ENCODE measurements at regions not wholly inside any gene's neighbourhood (a gene's known extent, or its start where the extent isn't known, plus 50 kb on each side); places are given as distances from the start of the nearest gene placed in this dataset.
"Not testable (repeated sequence)": the region's sequence is repeated elsewhere in the genome, so short reads cannot be mapped to it uniquely, and the experiment has no call there.

DNA sequence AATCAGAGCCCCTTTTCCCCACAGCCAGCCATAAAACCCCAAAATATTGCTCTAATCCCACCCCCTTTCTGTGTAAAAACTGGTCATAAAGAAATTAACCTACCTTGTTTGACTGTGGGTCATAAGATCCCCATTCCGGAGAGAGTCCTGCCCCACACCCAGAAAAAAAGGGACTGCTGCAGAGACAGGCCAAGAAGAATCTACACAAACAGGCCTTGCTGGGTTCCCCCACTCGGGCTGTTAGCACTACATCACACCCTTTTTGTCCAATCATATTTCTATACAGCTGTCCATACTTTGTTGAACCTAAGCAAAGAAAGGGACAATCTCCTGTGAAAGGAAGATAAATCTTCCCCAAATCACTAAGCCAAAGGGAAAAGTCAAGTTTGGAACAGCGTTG, 84.4 kb upstream of the MFGE8 start:
- DNase-seq: no peak

DNA sequence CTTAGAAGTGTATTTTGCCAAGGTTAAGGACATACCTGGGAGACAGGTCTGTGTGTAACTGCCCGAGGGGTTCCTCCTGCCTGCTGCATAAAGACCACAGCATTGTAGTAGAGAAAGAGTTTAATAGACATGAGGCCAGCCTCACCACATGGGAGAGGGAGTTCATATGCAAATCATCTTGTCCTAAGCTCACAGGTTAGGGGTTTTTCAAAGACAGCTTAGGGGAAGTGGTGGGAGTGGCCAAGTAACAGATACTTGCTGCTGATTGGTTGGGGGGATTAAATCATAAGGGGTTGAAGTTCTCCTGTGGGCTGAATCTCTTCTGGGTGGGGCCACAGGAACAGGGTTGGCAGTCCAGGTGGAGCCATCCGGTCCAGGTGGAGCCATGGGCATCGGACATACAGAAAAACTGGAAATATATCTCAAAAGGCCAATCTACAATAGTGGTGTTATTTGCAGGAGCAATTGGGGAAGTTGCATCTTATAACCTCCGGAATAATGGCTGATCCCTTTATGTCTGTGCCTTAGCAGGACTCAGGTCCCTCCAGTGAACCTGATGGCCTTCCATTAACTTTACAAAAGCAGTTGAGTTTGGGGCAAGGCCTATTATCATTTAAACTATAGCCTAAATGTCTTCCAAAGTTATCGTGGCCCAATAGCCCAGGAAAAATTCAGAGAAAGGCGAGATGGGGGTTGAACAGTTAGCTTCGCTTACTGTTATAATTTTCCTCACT, 86.0 kb upstream of the MFGE8 start:
- DNase-seq: no peak

DNA sequence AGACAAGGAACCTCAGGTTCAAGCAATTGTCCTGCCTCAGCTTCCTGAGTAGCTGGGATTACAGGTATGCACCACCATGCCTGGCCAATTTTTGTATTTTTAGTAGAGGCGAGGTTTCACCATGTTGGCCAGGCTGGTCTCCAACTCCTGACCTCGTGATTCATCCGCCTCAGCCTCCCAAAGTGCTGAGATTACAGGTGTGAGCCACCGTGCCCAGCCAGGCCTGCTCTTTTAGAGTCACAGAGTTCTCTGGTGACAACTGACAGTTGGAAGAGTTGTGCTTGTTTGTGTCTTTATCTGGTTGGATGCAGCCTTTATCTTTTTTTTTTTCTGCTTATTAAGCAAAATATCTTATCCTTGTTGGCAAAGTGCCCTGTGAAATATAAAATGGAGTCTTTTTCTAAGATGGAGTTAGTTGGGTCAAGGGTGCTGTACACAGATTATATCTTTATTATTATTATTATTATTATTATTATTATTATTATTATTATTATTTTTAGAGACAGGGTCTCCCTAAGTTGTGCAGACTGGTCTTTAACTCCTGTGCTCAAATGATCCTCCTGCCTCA, 86.5 kb upstream of the ABHD2 start:
- not testable (repeated sequence) for DNase-seq

DNA sequence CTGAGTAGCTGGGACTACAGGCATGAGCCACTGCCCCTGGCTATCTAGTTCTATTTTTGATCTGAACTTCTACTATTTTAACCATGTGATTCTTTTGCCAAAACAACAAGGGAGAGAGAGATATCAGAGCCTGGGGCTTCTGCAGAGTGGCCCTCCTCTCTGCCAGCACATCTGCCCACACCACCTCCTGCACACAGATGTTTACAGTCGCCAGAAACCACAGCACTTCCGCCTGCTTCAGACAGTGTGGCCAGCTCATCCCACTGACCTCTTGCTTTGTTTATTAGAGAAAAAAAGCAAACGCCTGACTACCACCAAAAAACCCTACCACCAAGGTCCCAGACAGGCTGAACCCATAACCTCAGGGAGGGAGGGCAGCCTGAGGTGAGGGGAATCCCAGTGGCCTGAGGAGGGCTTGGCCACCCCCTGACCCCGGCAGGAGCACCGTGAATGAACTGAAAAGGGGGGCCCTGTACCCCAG, 85.9 kb upstream of the ABHD2 start:
- no peak for DNase-seq

DNA sequence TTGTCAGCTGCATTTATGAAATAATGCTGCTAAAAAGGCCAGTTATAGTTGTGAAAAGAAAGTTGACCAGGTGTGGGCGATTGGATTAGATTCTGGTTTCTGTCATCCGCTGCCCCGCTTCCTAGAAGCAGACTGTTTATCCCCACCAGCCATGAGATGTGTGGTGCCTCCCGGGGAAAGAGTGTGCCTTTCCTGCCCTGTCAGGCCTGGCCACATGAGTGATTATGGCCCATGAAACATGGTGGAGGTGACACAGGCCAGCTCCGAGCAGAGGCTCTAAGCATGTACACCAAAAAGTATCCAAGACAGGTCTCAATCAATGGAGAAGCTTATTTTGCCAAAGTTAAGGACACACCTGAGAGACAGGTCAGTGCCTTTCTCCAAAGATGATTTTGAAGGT, 85.4 kb upstream of the ABHD2 start:
- no peak for DNase-seq

DNA sequence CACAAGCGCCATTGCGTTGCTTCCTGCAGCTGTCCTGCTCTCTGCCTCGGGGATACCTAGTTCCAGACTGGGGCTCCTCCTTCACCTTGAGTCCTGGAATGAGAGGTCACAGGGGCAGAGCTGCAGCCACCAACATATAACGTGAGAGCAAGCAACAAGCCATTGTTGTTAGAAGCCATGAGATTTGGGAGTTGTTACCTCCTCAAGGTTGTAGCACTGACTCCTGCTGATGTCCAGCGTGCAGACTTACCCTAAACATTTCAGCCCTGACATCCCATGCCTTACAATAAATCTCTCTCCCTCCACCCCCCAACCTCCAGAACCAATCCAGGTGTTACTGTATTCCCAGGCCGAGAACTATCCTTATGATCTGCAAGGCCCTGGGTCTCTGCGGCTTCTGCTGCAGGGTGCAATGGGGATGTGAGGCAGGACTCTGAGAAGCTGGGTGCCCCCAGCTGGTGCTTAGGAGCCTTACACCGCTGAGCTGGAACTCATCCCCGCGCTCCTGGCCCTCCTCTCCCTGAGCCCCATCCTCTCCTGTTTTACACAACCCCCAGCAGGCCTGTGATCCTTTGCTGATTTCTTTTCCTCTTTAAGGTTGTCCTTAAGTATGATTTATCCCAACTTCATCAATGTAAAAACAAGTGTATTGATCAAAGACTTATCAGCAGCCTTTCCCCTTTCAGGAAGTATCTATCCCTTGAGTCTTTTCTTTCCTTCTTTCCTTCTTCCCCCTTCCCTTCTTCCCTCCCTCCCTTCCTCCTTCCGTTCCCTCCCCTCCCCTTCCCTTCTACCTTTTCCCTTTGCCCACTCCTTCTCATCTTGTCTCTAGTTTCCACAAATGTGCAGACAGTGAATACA, 84.2 kb upstream of the ABHD2 start:
- DNase-seq: no peak

DNA sequence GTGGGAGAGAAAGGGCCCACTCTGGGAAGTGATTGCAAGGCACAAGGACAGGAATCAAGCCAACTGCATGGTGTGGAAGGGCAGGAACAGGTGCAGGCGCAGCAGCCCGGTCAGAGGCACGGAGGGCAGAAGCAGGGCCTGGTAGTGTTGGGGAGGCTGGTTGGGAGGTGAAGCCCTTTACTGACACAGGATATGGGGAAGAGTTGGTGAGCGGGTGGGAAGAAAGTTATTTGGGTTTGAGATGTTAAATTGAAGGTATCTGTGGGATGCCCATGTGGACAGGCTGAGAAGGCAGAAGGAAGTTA, 83.6 kb upstream of the ABHD2 start:
- DNase-seq: no peak

DNA sequence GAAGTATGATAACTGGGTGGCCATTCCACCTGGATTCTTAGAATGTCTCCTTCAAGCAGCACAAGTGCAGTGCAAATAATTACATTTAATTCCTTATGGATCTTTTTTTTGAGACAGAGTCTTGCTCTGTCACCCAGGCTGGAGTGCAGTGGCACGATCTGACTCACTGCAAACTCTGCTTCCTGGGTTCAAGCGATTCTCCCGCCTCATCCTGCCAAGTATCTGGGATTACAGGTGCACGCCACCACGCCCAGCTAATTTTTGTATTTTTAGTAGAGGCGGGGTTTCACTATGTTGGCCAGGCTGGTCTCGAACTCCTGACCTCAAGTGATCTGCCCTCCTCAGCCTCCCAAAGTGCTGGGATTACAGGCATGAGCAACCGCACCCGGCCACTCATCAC, 80.7 kb upstream of the ABHD2 start:
- DNase-seq: not testable (repeated sequence)

DNA sequence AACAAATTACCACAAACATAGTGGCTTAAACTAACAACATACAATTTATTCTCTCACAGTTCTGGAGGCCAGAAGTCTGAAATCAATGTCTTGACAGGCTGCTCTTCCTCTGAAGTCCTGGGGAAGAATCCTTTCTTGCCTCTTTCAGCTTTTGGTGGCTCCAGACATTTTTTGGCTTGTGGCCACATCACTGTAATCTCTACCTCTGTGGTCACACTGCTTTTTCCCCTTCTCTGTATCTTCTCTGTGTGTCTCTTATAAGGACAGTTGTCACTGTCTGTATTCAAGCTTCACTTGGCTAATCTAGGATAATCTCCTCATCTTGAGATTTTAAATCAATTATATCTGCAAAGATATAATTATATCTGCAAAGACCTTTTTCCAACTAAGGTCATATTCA, 80.3 kb upstream of the ABHD2 start:
- no peak for DNase-seq

DNA sequence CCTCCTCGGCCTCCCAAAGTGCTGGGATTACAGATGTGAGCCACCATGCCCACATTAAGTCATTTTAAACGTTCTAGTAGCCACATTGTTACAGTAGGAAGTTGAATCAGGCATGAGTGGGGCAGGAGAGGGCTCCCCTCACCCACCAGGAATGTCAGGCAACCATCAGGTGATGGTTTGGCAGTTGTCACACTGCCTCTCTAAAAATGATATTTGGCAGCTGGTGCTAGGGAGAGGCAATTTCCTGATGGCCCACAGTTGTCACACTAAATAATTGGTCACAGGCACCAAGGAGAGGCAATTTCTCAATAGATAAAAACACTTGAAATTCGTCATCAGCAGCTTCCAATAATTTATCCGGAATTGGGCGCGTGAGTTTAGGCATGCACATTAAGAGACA, 79.2 kb upstream of the ABHD2 start:
- no peak for DNase-seq

DNA sequence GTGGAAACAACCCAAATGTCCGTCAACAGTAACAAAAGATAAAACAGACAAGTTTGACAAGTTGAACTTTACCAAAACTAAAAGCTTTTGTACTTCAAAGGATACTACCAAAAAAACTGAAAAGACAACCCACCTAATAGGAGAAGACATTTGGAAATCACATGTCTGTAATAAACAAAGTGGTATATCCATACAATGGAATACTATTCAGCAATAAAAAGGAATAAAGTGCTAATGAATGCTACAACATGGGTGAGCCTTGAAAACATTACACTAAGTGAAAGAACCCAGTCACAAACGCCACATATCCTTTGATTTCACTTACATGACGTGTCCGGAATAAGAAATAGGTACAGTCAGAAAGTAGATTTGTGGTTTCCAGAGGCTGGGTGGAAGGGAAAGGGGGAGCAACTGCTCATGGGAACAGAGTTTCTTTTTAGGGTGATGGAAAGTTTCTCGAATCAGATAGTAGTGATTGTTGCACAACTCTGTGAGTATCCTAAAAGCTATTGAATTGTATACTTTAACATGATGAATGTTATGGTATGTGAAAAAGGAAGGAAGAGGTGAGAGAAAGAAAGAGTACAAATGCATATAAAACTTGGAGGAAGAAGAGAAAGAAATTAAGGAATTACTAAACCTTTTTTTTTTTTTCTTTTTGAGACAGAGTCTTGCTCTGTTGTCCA, 72.7 kb upstream of the ABHD2 start:
- DNase-seq: no peak

DNA sequence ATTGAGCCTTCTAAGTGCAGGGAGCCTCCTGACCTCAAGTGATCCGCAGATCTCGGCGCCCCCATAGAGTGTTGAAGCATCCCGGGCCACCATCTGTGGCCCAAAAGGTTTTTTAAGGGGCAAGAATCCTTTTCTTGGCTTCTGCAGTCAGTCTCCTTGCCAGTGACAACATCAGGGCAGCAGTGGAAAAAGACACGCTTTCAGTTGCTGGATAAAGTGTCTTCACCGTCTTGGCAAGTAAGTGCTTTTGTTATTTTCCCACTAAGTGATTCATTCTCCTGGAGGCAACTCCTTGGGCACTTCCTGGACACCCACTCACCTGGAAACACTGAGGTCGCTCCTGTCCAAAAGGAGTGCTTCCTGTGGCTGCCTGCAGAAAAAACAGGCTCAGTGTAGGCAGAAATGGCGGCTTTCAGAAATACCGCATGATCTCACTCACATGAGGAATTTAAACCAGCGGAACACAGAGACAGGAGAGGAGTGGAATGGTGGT, 71.7 kb upstream of the ABHD2 start:
- no peak for DNase-seq

DNA sequence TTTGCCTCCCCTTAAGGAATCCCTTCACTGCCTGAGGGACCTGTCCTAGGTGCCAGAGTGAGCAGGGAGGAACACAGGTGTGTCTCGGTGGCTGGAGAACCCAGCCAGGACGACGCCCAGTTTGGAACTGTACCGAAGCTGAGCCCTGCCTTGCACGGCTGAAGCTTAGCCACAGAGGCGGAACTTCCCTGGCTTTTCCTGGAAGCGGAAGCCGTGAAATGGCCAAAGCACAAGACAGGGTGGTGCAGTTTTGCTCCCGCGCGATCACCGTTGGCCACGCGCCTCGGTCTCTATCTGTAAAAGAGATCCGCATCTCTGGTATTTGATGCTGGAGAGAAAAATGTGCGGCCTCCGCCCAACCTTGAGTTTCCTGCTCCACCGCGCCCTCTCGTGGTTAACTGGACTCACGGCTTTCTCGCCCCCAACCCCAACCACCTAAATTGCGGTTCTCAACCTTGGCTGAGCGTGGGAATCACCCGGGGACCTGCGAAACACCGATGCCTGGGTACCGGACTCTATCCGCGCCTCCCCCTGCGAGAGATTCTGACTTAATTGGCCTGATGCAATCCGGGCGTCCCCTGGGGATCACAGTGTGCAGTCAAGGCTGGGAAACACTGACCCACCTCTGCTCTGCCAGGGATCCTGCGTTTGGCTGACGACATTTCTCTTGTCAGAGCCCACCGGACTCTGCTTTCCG, 70.7 kb upstream of the ABHD2 start:
- peak; percentile 1 for DNase-seq

DNA sequence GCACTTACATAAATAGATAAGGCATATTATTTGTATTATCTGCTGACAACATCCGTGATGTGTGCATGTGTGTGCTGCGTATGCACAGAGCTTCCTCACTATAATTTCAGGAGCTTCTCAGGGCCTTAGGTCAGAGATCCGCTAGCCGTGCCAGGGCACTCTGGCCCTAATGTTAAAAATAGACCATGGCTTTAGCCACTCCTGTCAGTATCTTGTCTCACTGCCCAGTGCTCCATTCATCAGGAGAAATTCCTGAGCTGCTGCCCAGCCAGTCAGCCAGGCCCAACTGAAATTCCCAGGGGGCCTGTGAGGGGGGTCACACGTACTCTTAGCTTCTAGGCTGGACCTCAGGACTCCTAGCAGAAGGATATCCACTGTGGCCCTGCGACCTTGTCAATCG, 70.0 kb upstream of the ABHD2 start:
- no peak for DNase-seq

DNA sequence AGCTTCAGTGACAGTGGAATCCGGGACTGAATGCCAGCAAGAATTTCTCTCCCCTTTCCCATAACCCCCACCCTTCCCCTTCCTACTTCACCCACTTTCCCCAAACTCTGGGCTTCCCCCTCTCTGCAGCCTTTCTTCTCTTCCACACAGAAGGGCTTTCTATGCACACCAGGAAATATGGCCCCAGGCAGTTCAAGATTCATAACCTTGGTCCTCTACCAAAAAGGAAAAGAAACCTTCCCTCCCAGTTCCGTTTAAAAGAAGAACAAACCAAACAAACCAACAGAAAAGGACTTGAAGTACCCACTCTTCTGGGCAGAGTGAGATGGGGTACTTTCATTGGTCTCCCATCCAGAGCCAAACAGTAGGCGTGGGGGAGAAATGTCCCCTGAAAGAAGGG, 68.8 kb upstream of the ABHD2 start:
- DNase-seq: no peak

DNA sequence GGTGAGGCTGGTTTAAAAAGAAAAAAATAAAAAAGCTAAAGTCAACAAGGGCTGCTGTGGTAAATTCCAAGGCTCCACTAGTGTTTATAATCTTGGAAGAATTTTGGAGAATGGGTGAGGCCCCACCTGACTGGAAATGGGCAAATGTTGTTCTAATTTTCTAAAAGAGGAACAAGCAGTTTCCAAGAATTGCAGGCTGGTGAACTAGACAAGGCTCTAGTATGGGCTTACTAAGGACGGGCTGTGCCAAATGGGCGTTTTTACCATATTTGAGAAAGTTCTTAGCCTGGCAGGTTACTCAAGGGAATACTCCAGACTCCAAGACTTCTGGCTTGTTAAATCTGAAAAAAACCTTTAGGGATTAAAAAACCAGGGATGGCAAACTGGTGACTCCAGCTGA, 67.0 kb upstream of the ABHD2 start:
- no peak for DNase-seq

DNA sequence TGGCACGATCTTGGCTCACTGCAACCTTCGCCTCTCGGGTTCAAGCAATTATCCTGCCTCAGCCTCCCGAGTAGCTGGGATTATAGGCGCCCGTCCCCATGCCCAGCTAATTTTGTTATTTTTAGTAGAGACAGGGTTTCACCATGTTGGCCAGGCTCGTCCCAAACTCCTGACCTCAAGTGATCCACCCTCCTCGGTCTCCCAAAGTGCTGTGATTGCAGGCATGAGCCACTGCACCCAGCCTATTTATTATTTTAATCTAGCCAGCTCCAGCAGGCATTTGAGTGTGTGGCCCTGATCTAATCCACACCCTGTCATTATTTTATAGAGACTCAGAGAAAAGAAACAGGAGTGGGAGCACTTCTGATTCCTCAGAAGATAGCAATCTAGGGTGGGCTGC, 66.4 kb upstream of the ABHD2 start:
- not testable (repeated sequence) for DNase-seq

DNA sequence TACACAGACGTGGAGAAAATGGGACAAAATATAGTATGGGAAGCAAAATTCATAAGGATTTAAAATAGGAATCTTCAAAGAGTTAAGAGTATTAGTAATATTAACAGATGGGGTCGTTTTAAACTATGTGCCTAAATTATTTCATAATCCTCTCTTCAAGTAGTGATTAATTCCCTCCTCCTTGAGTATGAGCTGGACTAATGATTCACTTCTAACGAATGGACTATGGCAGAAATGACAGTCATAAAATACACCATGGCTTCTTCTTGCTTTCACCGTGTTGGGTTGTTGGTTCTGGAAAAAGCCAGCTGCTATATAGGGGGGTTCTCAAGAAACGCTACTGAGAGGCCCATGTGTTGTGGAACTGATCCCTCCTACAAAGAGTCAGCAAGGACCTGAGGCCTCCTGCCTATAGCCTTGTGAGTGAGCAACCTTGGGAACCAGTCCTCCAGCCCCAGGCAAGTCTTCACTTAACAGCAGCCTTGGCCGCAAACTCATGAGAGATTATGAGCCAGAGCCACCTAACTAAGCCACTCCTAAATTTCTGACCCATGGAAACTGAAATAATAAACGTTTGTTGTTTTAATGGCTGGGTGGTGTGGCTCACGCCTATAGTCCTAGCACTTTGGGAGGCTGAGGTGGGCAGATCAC, 64.8 kb upstream of the ABHD2 start:
- DNase-seq: no peak

DNA sequence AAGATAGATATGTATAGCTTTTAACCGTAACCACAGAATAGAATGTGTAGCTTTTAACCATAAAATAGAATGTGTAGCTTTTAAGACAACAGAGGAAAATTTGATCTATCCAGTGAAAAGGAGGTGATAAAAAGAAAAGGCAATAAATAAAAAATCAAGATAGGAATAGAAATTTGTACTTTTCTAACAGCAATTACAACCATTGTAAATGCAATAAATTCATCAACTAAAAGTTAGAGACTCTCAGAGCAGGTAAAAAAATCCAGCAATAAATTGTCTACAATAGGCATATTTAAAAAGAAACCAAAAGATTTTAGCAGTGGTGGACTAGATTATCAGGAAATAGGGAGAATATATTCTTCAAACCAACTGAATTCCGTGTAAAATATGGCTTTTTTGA, 63.8 kb upstream of the ABHD2 start:
- DNase-seq: no peak

DNA sequence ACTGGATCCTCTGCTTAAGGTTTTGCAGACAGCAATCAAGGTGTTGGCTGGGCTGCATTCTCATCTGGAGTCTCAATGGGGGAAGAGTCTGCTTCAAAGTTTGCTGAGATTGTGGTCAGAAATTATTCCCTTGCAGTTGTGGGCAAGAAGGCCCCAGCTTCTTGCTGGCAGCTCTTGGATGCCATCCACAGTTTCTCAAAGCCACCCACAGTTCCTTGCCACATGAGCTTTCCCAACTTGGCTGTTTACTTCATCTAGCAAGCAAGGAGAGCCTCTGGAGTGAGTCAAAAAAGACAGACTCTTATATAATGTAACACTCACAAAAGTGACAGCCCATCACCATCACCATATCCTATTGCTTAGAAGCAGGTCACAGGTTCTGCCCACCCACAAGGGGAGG, 62.1 kb upstream of the ABHD2 start:
- DNase-seq: no peak

DNA sequence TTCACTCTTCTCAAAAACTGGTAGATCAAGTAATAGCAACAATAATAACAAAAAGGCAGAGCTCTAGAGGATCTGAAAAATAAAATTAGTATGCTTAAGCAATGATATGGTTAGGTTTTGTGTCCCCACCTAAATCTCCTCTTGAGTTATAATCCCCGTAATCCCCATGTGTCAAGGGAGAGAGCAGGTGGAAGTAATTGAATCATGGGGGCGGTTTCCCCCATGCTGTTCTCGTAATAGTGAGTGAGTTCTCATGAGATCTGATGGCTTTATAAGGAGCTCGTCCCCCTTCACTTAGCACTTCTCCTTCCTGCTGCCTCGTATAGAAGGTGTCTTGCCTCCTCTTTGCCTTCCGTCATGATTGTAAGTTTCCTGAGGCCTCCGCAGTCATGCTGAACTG, 60.2 kb upstream of the ABHD2 start:
- no peak for DNase-seq

DNA sequence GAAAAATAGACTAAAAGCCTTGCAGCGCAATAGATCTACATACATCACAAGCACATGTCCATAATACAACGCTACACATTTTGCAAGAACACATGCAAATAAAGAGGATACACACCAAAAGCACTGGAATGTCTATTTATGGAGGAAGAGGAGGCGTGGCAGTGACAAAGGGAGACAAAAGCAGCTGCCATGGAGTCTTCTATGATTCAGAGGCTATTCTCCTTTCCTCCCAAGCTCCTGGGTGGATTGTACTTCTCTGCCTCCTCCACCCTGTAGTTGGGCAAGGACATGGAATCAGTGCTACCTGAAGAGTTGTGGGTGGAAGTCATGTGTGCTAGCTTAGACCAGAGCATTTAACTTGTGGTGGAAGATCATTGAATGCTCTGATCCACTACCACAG, 57.9 kb upstream of the ABHD2 start:
- no peak for DNase-seq
